ENCODE measurements at regions not wholly inside any gene's neighbourhood (a gene's known extent, or its start where the extent isn't known, plus 50 kb on each side); places are given as distances from the start of the nearest gene placed in this dataset.

DNA sequence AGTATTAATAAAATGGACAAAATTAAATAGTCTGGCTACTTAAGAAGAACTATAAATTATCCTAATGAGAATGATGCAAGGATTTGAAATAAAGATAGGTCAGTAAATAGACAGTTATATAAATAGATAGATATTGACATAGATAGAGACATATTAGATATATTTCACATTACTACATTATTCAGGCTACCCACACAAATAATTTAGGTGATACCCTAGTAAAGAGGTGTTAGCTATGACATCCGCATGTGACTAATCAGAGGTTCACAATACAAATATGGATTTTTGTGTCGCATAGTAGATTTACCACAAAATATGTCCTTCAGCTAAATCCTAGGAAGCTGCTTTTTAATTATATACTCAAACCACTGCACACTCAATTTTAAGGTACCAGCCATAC, 729.0 kb upstream of the ANO3 start:
- TF ChIP-seq, protein P1, sequence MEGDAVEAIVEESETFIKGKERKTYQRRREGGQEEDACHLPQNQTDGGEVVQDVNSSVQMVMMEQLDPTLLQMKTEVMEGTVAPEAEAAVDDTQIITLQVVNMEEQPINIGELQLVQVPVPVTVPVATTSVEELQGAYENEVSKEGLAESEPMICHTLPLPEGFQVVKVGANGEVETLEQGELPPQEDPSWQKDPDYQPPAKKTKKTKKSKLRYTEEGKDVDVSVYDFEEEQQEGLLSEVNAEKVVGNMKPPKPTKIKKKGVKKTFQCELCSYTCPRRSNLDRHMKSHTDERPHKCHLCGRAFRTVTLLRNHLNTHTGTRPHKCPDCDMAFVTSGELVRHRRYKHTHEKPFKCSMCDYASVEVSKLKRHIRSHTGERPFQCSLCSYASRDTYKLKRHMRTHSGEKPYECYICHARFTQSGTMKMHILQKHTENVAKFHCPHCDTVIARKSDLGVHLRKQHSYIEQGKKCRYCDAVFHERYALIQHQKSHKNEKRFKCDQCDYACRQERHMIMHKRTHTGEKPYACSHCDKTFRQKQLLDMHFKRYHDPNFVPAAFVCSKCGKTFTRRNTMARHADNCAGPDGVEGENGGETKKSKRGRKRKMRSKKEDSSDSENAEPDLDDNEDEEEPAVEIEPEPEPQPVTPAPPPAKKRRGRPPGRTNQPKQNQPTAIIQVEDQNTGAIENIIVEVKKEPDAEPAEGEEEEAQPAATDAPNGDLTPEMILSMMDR (IDR thresholded peaks at IDR 0.05): no peak
- TF ChIP-seq, protein P2, sequence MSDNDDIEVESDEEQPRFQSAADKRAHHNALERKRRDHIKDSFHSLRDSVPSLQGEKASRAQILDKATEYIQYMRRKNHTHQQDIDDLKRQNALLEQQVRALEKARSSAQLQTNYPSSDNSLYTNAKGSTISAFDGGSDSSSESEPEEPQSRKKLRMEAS (IDR thresholded peaks at IDR 0.05; ENCODE audit: low read depth): no peak
- no peak for TF ChIP-seq POLR2AphosphoS5 (IDR thresholded peaks at IDR 0.05; ENCODE audit: low read depth, low read length)
- no peak for TF ChIP-seq RFX5 (IDR thresholded peaks at IDR 0.05; ENCODE audit: low read length)

All from SK-N-SH (cell line).